GM19240 (cell line): ENCODE measurements at regions not wholly inside any gene's neighbourhood (a gene's known extent, or its start where the extent isn't known, plus 50 kb on each side); places are given as distances from the start of the nearest gene placed in this dataset.

Experiments
- DNase-seq: peaks from one replicate; pipeline ENCODE4 v3.0.0; 2011; ENCODE audit warnings: low spot score; ENCODE audit not compliant: insufficient read length

DNA sequence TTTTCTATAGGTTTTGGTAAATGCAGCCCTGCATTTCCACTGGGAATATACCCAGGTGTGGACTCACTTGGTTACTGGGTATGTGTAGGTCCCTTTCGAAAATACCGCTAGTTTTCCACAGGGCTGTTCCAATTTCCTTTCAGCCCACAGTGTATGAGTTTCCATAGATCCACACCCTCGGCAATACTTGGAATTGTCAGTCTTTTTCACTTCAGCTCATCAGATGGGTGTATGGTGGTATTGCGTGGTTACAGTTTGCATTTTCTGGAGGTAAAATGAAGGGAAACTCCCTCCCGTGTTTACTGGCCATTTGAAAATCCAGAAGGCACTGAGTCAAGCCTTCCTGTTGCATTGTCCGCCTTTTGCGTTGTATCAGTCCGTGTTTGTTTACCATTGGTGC is 453.6 kb downstream of the CDH26 start:
- no peak for DNase-seq

DNA sequence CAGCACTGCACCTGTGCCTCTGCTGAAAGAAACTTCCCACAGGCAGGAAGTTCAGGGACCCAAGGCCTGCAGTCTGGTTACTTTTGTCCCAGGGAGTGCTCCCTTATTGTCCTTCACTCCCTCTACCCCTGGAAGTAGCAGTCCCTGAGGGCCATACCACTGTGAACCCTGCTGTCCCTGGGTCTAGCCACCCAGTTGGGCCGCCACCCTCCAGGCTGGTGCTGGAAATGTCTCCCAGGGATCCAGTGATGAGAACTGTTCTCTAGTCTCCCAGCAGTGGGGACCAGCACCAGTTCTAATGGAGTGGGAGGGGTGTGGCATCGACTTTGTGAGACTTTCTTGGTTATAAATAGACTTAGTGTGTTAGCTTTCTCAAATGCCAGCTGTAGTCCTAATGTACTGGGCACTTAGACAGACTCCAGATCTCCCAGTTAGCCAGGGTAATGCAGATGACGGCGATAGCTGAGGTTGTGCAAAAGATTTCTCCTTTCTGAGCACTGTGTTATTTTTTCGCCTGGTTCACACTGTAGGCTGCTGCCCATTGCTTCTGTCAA is 462.5 kb downstream of the CDH26 start:
- DNase-seq = no peak

DNA sequence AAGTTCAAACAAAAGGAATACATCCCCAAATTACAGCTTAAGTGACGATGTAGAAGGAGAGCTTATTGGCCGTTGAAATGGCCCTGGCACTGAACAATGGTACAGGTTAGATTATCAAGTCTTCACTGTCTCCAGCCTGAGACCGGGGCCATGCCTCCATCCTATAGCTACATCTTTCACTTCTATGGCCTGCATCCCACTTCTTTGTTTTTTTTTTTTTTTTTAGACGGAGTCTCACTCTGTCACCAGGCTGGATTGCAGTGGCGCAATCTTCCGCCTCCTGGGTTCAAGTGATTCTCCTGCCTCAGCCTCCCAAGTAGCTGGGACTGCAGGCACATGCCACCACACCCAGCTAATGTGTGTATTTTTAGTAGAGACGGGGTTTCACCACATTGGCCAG is 464.6 kb downstream of the CDH26 start:
- DNase-seq = no peak

DNA sequence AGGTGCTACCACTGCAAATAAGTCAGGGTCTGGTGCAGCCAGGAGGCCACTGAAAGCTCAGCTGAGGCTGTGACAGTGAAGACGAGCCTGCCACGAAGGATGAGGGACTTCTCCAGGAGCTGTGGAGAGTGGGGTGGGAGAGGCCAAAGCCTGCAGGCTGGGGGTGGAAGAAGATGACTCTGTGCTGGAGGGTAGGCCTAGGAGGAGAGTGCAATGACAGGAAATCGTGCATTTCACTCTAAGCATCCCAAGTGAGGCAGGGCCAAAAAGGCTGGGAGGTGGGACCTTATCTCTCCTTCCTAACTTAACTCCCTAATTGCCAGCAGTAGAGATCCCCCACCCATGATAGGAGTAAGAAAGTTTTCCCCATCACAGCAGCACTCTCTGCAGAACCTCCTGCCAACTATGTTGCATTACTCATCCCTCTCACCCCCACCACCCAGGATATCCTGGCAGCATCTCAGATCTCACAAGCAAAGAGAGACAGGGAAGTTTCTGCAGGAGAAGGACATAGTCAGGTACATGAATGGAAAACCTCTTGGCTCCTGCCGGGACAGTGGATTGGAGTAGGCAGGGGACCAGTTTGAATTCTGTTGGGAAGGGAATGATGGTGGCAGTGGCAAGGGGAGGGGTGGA is 466.2 kb downstream of the CDH26 start:
- no peak for DNase-seq

DNA sequence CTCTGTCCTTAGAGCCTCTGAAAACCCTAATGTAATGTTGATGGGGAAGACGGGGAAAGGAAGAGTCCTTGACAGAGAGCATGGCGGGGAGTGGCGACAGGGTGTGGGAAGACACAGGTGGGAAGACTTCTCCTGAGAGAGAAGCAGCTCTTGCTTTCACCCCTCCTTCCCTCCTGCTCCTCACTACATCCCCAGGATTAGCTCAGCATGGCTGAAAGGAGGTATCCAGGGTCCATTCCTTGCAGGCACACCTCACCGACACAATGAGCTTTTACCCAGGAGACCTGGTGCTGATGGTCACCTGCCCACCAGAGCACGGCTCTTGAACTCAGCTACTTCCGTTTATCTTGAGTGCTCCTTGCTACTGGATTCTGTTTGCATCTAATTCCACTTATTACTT is 469.3 kb downstream of the CDH26 start:
- no peak for DNase-seq

DNA sequence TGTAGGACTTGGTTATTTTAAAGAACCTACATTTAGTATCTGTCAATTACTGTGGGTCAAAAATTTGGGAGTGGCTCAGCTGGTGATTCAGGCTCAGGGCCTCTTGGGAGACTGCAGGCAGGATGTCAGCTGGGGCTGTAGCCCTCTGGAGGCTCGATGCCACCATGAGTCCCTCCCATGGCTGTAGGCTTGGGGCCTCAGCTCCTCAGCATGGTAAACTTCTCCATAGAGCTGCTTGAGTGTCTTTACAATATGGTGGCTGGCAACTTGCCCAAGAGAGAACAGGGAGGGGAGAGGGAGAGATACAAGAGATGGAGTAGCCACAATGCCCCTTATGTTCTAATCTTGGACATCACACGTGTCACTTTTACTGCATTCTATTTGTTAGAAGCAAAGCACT is 470.4 kb downstream of the CDH26 start:
- no peak for DNase-seq

DNA sequence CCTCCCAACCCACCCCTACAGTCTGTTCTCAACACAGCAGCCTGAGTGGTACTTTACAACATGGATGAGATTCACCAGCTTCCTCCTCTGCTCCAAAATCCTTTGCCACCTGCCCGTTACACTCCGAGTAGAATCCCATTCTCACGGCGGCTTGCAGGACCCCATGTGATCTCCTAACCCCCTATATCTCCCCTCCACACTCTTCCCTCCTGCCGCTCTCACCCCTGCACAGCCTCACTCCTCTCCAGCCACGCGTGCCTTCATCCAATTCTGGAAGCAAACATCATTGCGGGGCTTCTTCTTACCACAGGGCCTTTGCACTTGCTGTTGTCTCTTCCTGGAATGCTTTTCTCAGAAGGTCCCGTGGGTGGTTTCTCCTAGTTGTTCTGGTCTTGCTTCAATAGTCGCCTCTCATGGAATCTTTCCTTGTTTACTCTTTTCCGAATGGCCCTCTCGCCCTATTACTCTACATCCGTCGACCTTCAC is 472.3 kb downstream of the CDH26 start:
- no peak for DNase-seq

DNA sequence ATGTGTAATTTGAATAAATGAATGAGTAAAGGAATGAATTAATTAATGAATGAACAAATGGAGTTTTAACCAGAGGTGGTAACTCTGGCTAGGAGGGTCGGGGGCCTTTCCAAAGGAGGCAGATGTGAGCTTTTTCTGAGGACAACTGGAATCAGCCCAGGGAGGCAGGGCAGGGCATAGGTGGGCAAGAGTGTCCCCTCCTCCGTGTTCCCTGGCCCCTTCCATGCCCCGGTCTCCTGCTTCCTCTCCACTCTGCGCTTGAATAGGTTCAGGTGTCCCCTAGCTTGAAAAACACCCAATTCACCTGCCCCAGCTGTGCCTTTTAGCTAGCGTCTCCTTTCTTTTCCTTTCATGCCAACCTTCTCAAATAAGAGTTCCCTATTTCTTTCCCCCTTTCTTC is 473.1 kb downstream of the CDH26 start:
- no peak for DNase-seq

DNA sequence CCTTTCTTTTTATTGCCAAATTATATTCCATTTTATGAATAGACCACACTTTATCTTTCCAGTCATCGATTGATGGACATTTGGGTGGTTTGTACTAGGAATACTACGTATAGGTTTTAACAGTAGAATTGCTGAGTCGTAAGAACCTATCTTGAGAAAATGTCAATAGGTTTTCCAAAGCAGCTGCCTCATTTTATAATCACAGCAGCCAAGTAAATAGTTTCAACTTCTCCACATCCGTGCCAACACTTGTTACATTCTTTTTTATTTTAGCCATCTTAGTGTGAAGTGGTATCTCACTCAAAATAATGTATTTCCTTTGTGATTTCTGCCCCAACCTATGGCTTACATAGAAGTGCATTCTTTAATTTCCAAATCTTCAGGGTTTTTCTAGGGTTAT is 479.2 kb downstream of the CDH26 start:
- no peak for DNase-seq

DNA sequence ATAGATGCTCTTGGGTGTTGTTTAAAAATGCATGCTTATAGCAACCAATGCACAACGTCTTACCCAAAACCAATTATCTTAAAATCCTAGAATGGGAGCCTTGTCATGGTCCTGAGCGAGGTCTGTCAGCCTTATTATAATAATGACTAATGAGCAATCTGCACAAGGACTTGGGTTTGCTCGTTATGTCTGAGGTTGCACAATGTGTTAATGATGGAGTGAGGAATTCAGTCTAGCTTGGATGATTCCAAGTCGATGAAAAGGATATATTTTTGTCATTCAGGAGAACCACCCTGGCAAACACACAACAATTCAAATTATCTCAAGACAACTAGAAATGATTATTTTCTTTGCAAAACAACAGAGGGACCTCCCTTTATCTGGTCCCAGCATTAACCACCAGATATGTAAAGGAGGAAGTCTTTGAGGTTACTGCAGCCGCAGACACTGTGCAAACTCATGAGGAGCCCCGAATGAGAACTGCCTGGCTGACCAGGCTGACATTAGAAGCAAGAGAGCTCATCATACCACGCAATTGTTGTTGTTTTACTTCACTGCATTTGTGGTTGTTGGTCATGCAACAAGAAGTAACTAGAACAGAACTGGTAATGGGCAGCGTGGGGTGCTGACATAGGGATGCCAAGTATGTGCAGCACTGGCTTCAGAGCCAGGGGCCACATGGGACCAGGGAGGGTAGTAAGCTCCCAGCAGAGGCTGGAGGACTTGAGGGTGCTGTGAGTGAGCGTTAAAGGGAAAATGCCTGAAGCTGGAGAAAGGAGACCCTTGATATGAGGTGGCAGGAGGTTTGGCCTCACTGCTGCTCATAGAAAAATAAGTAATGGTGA is 488.3 kb downstream of the CDH26 start:
- no peak for DNase-seq

DNA sequence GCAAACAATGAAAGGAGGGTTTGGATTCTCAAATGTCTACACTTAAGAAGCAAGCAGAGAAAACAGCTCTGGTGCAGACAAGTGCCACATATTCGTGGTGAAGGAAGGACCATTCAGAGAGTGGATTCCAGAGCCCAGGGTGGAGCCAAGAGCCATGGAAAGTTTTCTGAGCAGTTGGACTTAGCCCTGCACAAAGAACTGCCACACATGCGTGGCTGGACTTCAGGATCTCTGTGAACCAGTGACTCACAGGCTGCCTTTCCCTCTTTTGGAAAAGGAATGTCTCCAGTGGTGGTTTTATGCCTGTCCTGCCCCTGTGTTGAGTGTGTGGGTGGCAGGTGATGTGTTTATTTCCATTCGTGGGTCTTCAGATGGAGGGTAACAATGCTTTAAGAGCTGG is 489.5 kb downstream of the CDH26 start:
- no peak for DNase-seq

DNA sequence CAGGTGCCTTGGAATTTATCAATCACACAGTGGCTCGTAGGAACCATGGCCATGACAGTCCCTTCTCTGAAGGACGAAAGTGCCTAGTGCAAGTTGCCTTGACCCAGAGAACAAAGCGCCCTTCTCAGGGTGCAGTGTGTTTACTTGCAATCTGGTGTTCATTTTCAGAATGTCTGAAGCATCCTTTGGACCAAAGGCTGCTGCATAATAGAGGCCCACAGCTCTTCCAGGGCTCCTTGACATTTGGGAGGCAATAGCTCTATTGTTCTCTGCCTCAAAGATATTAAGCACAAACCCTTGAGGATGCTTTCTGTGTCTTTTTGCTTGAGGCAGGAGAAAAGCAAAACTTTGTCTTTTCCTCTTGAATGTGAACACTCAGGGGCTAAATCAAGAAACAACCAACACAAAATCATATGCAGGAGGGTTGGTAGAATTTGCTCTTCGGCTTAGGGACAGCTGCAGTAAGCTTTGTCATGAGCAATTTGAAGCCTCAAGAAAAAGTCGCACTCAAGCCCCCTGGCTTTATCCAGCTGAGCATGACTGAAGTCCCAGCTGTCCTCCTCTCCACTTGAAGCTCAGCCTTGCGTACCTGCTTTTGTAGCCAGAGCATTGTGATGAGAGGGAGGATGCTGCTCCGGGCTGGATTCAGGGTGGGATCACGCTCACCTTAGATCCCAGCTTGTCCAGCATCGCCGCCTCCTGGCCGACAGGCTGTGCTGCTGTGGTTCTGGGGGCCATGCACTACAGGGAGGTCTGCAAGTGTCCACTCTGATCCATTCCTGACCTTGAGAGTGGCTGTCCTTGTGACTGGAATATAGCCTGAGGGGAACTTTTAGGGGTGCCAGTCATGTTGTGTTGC is 495.4 kb downstream of the CDH26 start:
- no peak for DNase-seq

DNA sequence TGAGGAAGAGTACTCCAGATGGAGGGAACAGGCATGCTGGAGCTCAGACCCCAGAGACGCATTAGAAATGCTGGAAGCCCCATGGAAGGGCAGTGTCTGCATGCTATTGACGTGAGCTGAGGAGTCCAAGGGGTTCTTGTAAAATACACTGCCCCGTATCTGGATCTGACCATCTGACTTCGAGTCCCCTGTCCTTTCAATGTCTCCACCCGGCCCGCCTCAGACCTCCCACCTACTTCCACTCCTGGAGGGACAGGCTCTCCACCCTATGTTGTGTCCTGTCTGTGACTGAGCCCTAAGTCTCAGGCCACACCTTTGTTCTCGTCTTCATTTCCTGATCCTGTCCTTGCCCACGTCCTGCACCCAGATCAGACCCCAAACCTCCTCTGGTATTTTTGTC is 496.3 kb downstream of the CDH26 start:
- no peak for DNase-seq

DNA sequence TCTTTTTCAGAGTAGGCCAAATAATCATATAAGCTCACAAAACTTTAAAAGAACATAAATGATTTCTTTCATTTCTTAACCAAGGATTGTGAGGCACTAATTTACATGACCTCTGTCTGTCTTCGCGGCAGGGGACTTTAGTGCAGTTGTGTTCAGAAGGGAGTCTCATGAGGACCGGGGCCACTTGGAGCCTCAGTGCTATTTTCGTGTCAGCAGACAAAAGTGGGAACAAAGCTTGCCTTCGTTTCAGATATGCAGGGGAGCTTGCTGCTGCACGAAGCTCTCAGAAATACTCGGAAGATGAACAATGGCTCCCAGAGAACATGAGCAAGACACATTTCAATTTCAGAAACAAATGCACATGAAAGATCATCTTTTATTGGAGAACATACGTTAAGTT is 497.0 kb downstream of the CDH26 start:
- no peak for DNase-seq

DNA sequence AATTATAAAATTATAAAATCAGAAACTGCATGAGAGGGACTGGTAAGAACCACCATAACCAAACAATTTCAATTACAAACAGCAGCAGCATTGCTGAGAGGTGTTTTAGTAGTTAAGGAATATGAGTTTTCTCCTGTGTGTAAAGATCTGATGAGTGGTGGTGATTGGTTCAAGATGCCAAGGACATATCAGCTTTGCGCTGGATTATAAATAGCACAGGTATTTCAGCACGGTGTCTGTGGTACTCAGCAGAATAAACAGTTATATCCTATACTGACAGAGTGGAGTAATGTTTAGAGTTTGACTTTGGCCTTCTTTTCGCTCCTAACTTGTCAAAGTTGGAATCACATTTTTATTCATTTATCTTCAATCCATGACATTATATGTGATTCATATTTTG is 501.0 kb downstream of the CDH26 start:
- no peak for DNase-seq

DNA sequence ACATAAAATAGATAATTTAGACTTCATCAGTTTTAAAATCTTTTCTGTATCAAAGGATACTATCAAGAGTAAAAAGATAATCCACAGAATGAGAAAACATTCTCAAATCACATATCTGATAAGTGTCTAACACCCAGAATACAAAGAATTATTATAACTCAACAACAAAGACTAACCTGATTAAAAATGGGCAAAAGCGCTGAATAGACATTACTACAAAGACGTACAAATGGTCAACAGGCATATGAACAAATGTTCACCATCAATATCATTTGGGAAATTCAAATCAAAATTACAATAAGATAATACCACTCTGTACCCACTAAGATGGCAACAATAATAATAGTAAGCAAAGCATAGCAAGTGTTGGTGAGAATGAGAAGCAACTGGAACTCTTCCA is 503.8 kb downstream of the CDH26 start:
- DNase-seq = no peak

DNA sequence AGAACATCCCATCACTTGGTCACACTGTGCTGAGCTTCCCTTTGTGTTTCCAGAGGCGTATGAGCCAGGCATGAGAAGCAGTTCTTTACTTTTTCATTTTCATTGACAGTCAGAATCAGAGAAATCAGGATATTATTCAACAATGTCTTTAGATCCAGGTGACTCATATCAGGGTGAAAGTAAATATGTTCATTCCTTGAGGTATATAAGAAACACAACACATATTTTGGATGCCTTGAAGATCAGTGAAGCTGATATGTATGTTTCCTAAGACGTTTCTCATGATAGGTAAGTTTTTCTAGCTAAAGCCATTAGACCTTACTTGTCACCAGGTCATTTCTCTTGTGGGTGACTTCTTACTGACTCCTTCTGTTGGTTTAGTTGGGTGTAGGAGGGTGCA is 505.6 kb downstream of the CDH26 start:
- no peak for DNase-seq

DNA sequence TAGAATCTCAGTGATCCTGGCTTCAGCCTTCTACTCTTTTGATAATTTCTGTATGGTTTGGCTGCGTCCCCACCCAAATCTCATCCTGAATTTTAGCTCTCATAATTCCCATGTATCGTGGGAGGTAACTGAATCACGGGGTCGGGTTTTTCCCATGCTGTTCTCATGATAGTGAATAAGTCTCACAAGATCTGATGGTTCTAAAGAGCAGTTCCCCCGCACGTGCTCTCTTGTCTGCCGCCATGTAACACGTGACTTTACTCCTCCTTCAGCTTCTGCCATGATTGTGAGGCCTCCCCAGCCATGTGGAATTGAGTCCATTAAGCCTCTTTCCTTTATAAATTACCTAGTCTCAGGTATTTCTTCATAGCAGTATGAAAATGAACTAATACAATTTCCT is 507.2 kb downstream of the CDH26 start:
- DNase-seq = no peak

DNA sequence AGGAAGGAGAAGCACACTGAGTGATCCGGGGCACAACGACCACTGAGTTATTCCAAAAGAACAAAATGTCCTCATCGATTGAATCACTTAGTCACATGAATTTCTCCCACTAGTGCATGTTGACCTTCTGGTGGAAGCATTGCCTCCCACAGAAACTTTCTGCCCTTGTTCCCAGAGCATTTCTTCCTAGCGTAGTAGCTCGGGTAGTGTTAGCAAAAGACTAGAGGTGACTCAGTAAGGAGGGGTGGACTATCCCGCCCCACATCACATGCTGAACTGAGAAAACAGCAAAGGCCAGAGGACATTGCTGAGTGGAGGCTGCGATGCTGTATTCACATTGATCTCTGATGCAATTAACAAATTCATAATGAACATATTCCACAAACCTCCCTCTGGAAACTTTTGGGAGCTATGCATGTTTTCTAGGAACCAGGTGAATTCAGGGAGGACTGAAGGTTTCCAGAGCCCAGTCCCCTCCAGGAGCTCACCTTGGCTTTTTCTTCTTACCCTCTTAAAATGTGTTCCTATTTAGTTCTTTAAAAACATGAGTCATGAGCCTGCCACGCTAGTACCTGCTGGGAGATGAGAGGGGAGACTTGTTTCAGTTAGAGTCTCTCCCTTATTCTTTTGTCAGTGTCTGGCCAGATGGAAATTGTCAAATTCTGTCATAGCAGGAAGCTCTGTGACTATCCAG is 507.9 kb downstream of the CDH26 start:
- DNase-seq = no peak

DNA sequence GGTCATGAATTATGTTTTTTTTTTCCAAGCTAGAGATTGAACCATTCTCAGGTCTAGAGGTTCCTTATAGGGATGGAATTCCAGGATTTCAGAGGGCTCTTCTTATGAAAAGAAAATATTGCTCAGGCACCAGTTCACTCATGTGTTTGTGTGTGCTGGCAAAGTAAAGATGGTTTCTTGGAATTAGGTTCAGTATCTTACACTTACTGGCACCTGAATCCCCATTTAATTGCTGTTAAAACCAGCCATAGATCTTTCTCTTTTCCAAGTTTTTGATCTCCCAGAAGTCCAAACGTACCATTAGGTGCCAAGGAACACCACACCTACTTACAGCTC is 508.4 kb downstream of the CDH26 start:
- DNase-seq = no peak

DNA sequence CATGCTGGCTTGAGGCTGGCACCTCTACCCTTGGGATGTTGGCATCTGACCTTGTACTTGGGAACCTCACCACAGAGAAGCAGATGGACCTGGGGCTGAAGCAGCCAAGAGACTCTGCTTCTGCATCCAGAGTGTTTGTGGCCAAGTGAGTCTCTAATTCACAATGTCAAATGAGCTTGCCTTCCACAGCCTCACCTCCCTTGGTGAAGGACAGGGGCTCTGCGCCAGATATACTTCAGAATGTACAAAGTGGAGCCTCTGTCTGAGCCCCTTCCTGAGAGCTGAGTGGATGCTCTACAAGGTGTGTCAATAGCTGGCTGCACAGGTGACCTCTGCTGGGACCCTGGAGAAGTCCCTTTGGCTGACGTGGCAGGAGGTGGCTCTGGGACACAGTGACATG is 508.9 kb downstream of the CDH26 start:
- DNase-seq = no peak
